Liver (tissue), 8 donors: ENCODE measurements at regions not wholly inside any gene's neighbourhood (a gene's known extent, or its start where the extent isn't known, plus 50 kb on each side); places are given as distances from the start of the nearest gene placed in this dataset.

Experiments
- DNase-seq: peaks from one replicate; pipeline ENCODE4 v3.0.0-alpha.2; 2017; ENCODE audit warnings: low spot score
- H3K27ac ChIP-seq, 2 donors: one replicate each; pipeline ENCODE4 v1.7.0; 2013; ENCODE audit warnings: inconsistent platforms in 2 of 2, low read length in 2 of 2, control low read depth in 1 of 2, low read depth in 1 of 2, mild to moderate bottlenecking in 1 of 2
- H3K27me3 ChIP-seq, 4 donors: one replicate each; pipeline versions ENCODE4 v1.6.1 to v1.7.0; 2013; ENCODE audit warnings: low read length in 3 of 4, inconsistent platforms in 1 of 4, mild to moderate bottlenecking in 1 of 4, moderate library complexity in 1 of 4; ENCODE audit not compliant: control insufficient read depth in 4 of 4, insufficient read depth in 4 of 4
- H3K36me3 ChIP-seq, 4 donors: one replicate each; pipeline versions ENCODE4 v1.6.1 to v1.7.0; 2013; ENCODE audit warnings: low read length in 3 of 4, mild to moderate bottlenecking in 3 of 4, low read depth in 1 of 4, moderate library complexity in 1 of 4; ENCODE audit not compliant: control insufficient read depth in 4 of 4, insufficient read depth in 3 of 4
- H3K4me1 ChIP-seq, 4 donors: one replicate each; pipeline versions ENCODE4 v1.6.1 to v1.7.0; 2013; ENCODE audit warnings: low read length in 3 of 4, mild to moderate bottlenecking in 3 of 4, moderate library complexity in 1 of 4; ENCODE audit not compliant: control insufficient read depth in 4 of 4, insufficient read depth in 4 of 4
- H3K4me3 ChIP-seq, 3 donors: one replicate each; pipeline versions ENCODE4 v1.6.1 to v1.7.0; 2013; ENCODE audit warnings: low read length in 3 of 3, control low read depth in 1 of 3, low read depth in 1 of 3, mild to moderate bottlenecking in 1 of 3
- H3K9ac ChIP-seq, 2 donors: one replicate each; pipeline ENCODE4 v1.7.0; 2013; ENCODE audit warnings: low read length in 2 of 2, mild to moderate bottlenecking in 2 of 2, moderate library complexity in 2 of 2, control low read depth in 1 of 2, low read depth in 1 of 2
- H3K9me3 ChIP-seq, 4 donors: one replicate each; pipeline versions ENCODE4 v1.6.1 to v1.7.0; 2013; ENCODE audit warnings: low read length in 3 of 4; ENCODE audit not compliant: control insufficient read depth in 4 of 4
- CTCF ChIP-seq: fragments of 150-350 bp; IDR thresholded peaks from 2 replicates; pipeline ENCODE4 v1.5.1; 2017; ENCODE audit warnings: improper control_type of control experiment, low read depth, low read length; ENCODE audit not compliant: missing input control
- FOXA1 ChIP-seq: IDR thresholded peaks from 2 replicates; pipeline ENCODE4 v1.6.1; 2016; ENCODE audit warnings: antibody characterized with exemption
- GABPA ChIP-seq, 2 donors: IDR thresholded peaks in 1 of 2; conservative IDR thresholded peaks in 1 of 2; 2 replicates each; pipeline ENCODE4 v1.6.1; 2016; ENCODE audit warnings: antibody characterized with exemption in 2 of 2, mild to moderate bottlenecking in 1 of 2, moderate library complexity in 1 of 2
- HNF4A ChIP-seq, 2 donors: conservative IDR thresholded peaks; 2 replicates each; pipeline ENCODE4 v1.6.1; 2016; ENCODE audit warnings: antibody characterized with exemption in 2 of 2, mild to moderate bottlenecking in 2 of 2
- JUND ChIP-seq, 2 donors: IDR thresholded peaks; 2 replicates each; pipeline ENCODE4 v1.6.1; 2016; ENCODE audit warnings: antibody characterized with exemption in 2 of 2
- NR2F2 ChIP-seq: IDR thresholded peaks from 2 replicates; pipeline ENCODE4 v1.6.1; 2016; ENCODE audit warnings: antibody characterized with exemption
- RAD21 ChIP-seq, 2 donors: IDR thresholded peaks; 2 replicates each; pipeline ENCODE4 v1.6.1; 2016; ENCODE audit warnings: antibody characterized with exemption in 2 of 2, mild to moderate bottlenecking in 2 of 2
- REST ChIP-seq: IDR thresholded peaks from 2 replicates; pipeline ENCODE4 v1.6.1; 2016; ENCODE audit warnings: antibody characterized with exemption, mild to moderate bottlenecking
- RXRA ChIP-seq, 2 donors: IDR thresholded peaks; 2 replicates each; pipeline ENCODE4 v1.6.1; 2017 to 2018; ENCODE audit warnings: antibody characterized with exemption in 2 of 2, mild to moderate bottlenecking in 1 of 2
- SP1 ChIP-seq: IDR thresholded peaks from 2 replicates; pipeline ENCODE4 v1.6.1; 2018; ENCODE audit warnings: antibody characterized with exemption, mild to moderate bottlenecking
- TAF1 ChIP-seq: conservative IDR thresholded peaks from 2 replicates; pipeline ENCODE4 v1.6.1; 2016; ENCODE audit warnings: antibody characterized with exemption, mild to moderate bottlenecking
- YY1 ChIP-seq: IDR thresholded peaks from 2 replicates; pipeline ENCODE4 v1.6.1; 2016; ENCODE audit warnings: antibody characterized with exemption, mild to moderate bottlenecking
- WGBS: extraction: QIAGEN DNeasy Blood & Tissue Kit; methylation state at CpG from one replicate; pipeline ENCODE4 v1.1.7; 2013; 5-methylcytosine and 5-hydroxymethylcytosine counted together
- TF ChIP-seq, protein P1 (sequence below): IDR thresholded peaks from 2 replicates; pipeline ENCODE4 v1.6.1; 2016; ENCODE audit warnings: antibody characterized with exemption
- TF ChIP-seq, protein P2 (sequence below): IDR thresholded peaks from 2 replicates; pipeline ENCODE4 v1.6.1; 2016; ENCODE audit warnings: antibody characterized with exemption
- donor health status: healthy.
- donor health status: healthy.
- donor health status: healthy.
- donor health status: healthy.
- donor health status: healthy.

GRCh38 chr1:157455318-157455717, 97.0 kb downstream of the FCRL5 start:
- TF ChIP-seq, protein P1, sequence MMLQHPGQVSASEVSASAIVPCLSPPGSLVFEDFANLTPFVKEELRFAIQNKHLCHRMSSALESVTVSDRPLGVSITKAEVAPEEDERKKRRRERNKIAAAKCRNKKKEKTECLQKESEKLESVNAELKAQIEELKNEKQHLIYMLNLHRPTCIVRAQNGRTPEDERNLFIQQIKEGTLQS, result no peak
- TF ChIP-seq HNF4A (conservative IDR thresholded peaks at IDR 0.05), result no peak
- TF ChIP-seq YY1, result no peak
- TF ChIP-seq JUND (IDR thresholded peaks at IDR 0.05), result no peak
- TF ChIP-seq RAD21 (IDR thresholded peaks at IDR 0.05), result no peak
- TF ChIP-seq, protein P2, sequence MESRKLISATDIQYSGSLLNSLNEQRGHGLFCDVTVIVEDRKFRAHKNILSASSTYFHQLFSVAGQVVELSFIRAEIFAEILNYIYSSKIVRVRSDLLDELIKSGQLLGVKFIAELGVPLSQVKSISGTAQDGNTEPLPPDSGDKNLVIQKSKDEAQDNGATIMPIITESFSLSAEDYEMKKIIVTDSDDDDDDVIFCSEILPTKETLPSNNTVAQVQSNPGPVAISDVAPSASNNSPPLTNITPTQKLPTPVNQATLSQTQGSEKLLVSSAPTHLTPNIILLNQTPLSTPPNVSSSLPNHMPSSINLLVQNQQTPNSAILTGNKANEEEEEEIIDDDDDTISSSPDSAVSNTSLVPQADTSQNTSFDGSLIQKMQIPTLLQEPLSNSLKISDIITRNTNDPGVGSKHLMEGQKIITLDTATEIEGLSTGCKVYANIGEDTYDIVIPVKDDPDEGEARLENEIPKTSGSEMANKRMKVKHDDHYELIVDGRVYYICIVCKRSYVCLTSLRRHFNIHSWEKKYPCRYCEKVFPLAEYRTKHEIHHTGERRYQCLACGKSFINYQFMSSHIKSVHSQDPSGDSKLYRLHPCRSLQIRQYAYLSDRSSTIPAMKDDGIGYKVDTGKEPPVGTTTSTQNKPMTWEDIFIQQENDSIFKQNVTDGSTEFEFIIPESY, result no peak
- no peak for TF ChIP-seq NR2F2
- TF ChIP-seq TAF1, result no peak
- TF ChIP-seq FOXA1, result no peak
- TF ChIP-seq CTCF, result no peak
- Histone ChIP-seq H3K27me3 (no peaks in the 10 kb centered on the region), H3K36me3 (no peaks in the 10 kb centered on the region), H3K27ac (no peak overlapping the region), H3K9me3 (no peaks in the 10 kb centered on the region), H3K4me1 (no peaks in the 10 kb centered on the region), H3K9ac (no peak overlapping the region), H3K4me3 (no peak overlapping the region)
- 55% methylated on average over 1 of the region's 1 CpG for WGBS
- DNase-seq, result no peak

- WGBS, result 97% methylated on average over 2 of the region's 2 CpGs
- Histone ChIP-seq H3K9me3 (no peaks in the 10 kb centered on the region), H3K36me3 (no peaks in the 10 kb centered on the region), H3K27me3 (no peaks in the 10 kb centered on the region), H3K27ac (no peak overlapping the region), H3K4me3 (no peak overlapping the region), H3K4me1 (no peaks in the 10 kb centered on the region), H3K9ac (no peak overlapping the region)
- TF ChIP-seq, protein P2, result no peak
- TF ChIP-seq YY1 (no peak), TAF1 (no peak), FOXA1 (no peak), SP1 (no peak), REST (no peak), RXRA (IDR thresholded peaks at IDR 0.05) (no peak), HNF4A (conservative IDR thresholded peaks at IDR 0.05) (no peak), GABPA (IDR thresholded peaks at IDR 0.05 in 1 of 2, conservative IDR thresholded peaks at IDR 0.05 in 1 of 2) (no peak), RAD21 (IDR thresholded peaks at IDR 0.05) (no peak)
- DNase-seq, result no peak
These were observed 102.2 kb downstream of the FCRL5 start for GRCh38 chr1:157450106-157450505.
